Activated T-helper 17 cell treated with anti-CD3 and anti-CD28 coated beads, Interleukin-2, amount 50 U/mL, for 72 hours (primary cell): ENCODE measurements at regions not wholly inside any gene's neighbourhood (a gene's known extent, or its start where the extent isn't known, plus 50 kb on each side); places are given as distances from the start of the nearest gene placed in this dataset.

Experiments used
- ATAC-seq: fragments of 150-1000 bp; cut with Tn5 transposase; replicated peaks from 2 replicates; pipeline ENCODE4 v1.10.0; 2021; ENCODE audit warnings: mild to moderate bottlenecking, moderate library complexity
- H3K27ac Mint-ChIP-seq: one replicate; pipeline ENCODE4 v1.8.0; 2022; ENCODE audit warnings: mixed read lengths
- H3K27me3 Mint-ChIP-seq: one replicate; pipeline ENCODE4 v1.8.0; 2022; ENCODE audit warnings: mixed read lengths
- H3K36me3 Mint-ChIP-seq: one replicate; pipeline ENCODE4 v1.8.0; 2022; ENCODE audit warnings: low read depth, mild to moderate bottlenecking, mixed read lengths
- H3K4me1 Mint-ChIP-seq: one replicate; pipeline ENCODE4 v1.8.0; 2022; ENCODE audit warnings: mixed read lengths
- H3K4me3 Mint-ChIP-seq: one replicate; pipeline ENCODE4 v1.8.0; 2022; ENCODE audit warnings: mild to moderate bottlenecking, mixed read lengths
- H3K9me3 Mint-ChIP-seq: one replicate; pipeline ENCODE4 v1.8.0; 2022; ENCODE audit warnings: mixed read lengths

DNA sequence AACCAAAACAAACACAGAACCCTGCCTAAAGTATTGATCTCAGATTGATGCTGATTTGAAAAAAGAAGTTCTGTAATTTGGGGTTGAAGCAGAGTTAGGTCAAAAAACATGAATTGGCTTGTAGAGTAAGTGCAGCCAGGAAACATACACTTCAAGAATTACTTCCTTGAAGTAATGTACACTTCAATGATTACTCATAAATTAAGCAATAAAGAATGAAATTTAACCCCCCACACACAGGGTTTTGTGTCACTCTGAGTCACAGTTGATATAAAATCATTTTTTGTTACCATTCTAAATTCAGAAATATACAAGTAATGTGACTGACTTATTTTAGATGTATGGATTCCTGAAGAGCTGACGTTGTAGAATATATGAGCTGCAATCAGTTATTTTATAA lies 622.2 kb downstream of the POM121L12 start:
- ATAC-seq: no peak
- no peak overlapping the region for H3K4me3 Mint-ChIP-seq
- H3K9me3 Mint-ChIP-seq: peaks cover 20% of the 10 kb centered on the region
- H3K27ac Mint-ChIP-seq: no peak overlapping the region
- no peaks in the 10 kb centered on the region for H3K27me3 Mint-ChIP-seq
- no peaks in the 10 kb centered on the region for H3K36me3 Mint-ChIP-seq
- no peaks in the 10 kb centered on the region for H3K4me1 Mint-ChIP-seq

DNA sequence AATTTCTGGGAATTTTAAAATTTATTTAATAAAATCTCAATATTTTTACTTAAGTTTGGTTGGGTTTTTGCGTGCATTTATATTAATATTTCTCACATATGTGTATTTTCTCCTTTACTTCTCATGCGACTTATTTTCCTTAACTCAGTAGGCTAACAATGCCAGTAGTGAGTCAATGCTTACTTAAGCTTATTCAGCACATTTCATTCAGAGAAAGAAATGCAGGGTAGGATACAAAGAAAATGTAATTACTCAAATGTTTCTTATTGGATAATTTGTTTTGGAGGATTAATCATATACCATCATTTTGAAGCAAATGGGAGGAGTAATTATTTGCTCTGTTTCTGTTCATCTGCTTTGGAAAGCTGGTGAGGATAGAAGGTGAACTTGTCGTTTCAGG lies 623.5 kb downstream of the POM121L12 start:
- H3K9me3 Mint-ChIP-seq: peaks cover 23% of the 10 kb centered on the region
- no peaks in the 10 kb centered on the region for H3K4me1 Mint-ChIP-seq
- H3K36me3 Mint-ChIP-seq: no peaks in the 10 kb centered on the region
- no peak overlapping the region for H3K27ac Mint-ChIP-seq
- ATAC-seq: no peak
- H3K4me3 Mint-ChIP-seq: no peak overlapping the region
- H3K27me3 Mint-ChIP-seq: no peaks in the 10 kb centered on the region

DNA sequence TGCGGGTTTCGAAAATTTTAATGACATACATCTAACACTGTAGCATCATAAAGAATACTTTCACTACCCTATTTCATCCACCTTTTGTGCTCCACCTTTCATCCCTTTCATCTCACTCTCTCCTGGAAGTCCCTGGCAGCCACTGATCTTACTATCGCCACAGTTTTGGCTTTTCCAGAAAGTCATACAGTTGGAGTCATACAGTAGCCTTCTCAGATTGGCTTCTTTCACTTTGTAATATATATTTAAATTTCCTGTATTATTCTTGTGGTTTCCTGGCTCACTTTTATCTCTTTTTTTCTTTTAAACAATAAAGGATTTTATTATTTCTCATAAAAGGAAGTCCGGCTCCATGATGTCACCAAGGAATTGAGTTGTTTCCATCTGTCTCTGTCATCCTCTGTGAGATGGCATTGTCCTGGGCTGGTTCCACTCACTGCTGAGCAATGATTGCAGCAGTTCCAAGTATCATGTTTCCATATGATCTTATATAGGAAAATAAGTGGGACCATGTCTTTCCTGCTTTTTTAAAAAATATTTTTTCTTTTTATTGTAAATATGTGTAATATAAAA lies 626.3 kb downstream of the POM121L12 start:
- no peaks in the 10 kb centered on the region for H3K4me1 Mint-ChIP-seq
- H3K27me3 Mint-ChIP-seq: no peaks in the 10 kb centered on the region
- no peak for ATAC-seq
- H3K9me3 Mint-ChIP-seq: peaks cover 32% of the 10 kb centered on the region
- no peak overlapping the region for H3K4me3 Mint-ChIP-seq
- H3K36me3 Mint-ChIP-seq: no peaks in the 10 kb centered on the region
- no peak overlapping the region for H3K27ac Mint-ChIP-seq

DNA sequence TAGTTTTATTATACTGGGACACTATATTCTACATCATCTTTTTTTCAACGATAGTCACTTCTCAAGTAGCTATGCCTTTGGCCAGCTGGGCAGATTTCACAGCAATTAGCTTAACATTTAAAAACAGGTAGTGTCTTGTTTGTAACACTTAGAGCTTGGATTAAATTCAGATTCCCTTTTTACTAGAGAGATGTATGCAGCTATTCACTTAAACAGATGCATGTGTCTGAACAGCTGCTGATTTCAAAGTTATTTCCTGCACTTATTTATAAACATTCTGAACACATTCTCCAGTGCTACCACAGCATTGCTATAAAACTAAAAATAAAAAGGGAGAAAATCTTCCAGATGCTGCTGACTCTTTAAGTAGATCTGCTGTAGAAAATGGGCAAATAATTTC lies 637.2 kb downstream of the POM121L12 start:
- Mint-ChIP-seq H3K4me3 (no peak overlapping the region), H3K27ac (no peak overlapping the region), H3K4me1 (no peaks in the 10 kb centered on the region), H3K9me3 (peaks cover 6% of the 10 kb centered on the region), H3K36me3 (no peaks in the 10 kb centered on the region), H3K27me3 (no peaks in the 10 kb centered on the region)
- no peak for ATAC-seq

DNA sequence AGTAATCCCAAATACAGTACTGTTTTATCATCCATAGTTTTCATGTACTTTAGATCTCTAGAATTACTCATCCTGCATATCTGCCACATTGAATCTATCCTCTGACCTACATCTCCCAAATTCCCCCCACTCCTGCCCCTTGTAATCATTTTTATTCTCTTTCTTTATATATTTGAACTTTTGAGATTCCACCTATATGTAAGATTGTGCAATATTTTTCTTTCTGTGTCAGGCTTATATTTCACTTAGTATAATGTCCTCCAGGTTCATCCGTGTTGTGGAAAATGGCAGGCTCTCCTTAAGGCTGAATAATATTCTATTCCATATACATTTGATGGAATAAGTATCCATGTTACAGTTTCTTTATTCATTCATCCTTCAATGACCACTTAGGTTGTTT lies 640.4 kb downstream of the POM121L12 start:
- no peak for ATAC-seq
- no peak overlapping the region for H3K4me3 Mint-ChIP-seq
- H3K9me3 Mint-ChIP-seq: peaks cover 21% of the 10 kb centered on the region
- no peaks in the 10 kb centered on the region for H3K36me3 Mint-ChIP-seq
- no peak overlapping the region for H3K27ac Mint-ChIP-seq
- no peaks in the 10 kb centered on the region for H3K4me1 Mint-ChIP-seq
- no peaks in the 10 kb centered on the region for H3K27me3 Mint-ChIP-seq

DNA sequence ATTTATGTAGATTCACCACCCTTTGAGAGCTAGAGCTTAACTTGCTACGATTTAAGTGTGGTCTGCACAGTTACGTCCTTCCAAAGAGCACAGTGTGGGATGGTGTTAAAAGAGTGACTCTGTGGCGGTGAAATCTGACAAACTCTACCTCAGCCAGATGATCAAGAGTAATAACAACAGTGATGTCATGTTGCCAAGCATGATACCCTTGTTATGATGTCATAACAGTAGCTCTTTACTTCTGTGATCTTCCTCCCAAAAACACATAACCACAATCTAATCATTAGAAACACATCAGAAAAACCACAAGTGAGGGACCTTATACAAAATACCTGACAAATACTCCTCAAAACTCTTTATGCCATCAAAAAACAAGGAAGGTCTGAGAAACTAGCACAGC lies 649.3 kb downstream of the POM121L12 start:
- H3K27me3 Mint-ChIP-seq: no peaks in the 10 kb centered on the region
- H3K9me3 Mint-ChIP-seq: peaks cover 18% of the 10 kb centered on the region
- no peak overlapping the region for H3K4me3 Mint-ChIP-seq
- H3K27ac Mint-ChIP-seq: no peak overlapping the region
- no peak for ATAC-seq
- H3K4me1 Mint-ChIP-seq: no peaks in the 10 kb centered on the region
- H3K36me3 Mint-ChIP-seq: no peaks in the 10 kb centered on the region

DNA sequence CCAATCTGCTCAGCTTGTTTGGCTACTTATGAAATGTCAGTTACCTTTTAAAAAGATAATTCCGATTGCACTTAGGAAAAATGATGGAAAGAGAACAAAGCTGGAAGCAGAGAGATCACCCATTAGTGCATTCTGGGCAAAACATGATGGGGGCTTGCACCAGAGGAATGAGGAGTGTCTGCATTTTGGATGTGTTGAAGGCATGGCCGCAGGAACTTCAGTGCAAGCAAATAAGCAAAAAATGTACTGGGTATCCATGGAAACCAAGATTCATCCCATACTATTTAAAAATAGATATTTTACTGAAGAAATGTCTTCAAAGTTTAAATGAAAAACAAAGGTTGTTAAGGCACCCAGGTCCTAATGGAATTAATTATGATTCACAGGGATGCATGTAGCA lies 655.0 kb downstream of the POM121L12 start:
- no peak overlapping the region for H3K4me3 Mint-ChIP-seq
- no peak for ATAC-seq
- no peaks in the 10 kb centered on the region for H3K36me3 Mint-ChIP-seq
- no peaks in the 10 kb centered on the region for H3K4me1 Mint-ChIP-seq
- H3K9me3 Mint-ChIP-seq: peaks cover 16% of the 10 kb centered on the region
- H3K27ac Mint-ChIP-seq: no peak overlapping the region
- no peaks in the 10 kb centered on the region for H3K27me3 Mint-ChIP-seq

DNA sequence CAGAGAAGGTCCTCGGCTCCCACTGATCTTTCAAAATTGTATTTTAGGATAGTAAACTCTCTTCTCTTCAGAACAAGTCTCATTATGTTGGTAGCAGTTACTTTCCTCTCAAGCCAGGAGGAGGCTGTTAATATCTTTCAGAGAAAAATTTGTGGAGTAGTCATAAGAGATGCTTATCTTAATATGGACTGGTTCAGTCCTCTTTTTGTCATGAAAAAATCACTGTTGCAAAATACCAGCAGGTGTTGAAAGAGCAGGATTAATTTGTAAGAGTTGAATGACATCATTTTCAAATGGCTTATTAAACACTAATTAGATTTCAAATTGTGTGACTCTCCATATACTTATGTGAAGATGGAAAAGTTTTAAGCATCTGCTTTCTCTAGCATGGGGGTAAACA lies 662.5 kb downstream of the POM121L12 start:
- Mint-ChIP-seq H3K4me1 (no peaks in the 10 kb centered on the region), H3K36me3 (no peaks in the 10 kb centered on the region), H3K27ac (no peak overlapping the region), H3K27me3 (no peaks in the 10 kb centered on the region), H3K9me3 (peaks cover 13% of the 10 kb centered on the region), H3K4me3 (no peak overlapping the region)
- ATAC-seq: no peak

DNA sequence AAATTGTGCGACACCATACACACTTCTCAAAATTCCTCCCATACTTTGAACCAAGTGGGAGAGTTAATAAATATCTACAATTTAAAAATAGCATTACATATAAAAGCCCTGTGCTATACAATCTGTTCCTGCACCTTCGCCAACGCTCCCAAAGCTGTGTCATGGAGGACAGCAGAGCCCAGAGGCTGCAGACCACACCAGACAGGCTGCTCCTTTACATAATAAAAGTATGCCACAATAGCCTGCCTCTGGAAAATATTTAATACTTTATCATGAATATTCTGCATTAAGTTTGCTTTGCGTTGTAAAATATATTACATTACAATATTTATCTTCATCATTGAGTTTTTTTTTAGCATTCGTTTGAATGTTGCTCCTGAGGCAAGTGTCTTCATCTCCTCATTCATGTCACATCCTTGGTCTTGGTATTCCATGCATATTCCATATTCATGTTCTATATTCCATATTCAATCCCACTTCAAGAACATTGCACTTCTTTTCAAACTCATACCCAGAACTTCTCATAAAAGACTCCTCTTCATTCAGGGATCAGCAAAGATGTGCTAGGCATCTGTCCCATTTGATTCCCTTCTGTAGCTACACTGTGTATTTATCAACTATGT lies 663.9 kb downstream of the POM121L12 start:
- ATAC-seq: no peak

DNA sequence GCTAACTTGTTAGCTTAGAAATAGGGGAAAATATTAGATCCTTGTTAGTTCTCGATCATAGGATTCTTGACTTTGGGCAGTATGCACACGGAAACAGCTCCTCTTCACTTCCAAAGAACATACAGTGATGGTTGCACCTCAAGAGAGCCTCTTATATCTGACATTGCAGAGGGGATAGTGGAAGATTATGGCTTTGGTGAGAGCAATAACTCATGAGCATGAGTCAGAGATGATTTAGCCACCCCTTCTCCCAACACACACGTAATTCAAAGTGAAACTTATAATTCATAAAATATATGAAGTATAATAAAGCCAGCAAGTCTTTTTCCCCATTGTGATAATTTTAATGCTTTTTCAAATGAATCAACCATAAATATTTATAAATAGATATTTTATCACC lies 683.7 kb downstream of the POM121L12 start:
- H3K9me3 Mint-ChIP-seq: peaks cover 24% of the 10 kb centered on the region
- no peaks in the 10 kb centered on the region for H3K36me3 Mint-ChIP-seq
- no peak for ATAC-seq
- H3K27ac Mint-ChIP-seq: no peak overlapping the region
- no peaks in the 10 kb centered on the region for H3K4me1 Mint-ChIP-seq
- H3K27me3 Mint-ChIP-seq: no peaks in the 10 kb centered on the region
- H3K4me3 Mint-ChIP-seq: no peak overlapping the region

More for the DNA sequence above, 663.9 kb downstream of the POM121L12 start:
- Mint-ChIP-seq H3K36me3 (no peaks in the 10 kb centered on the region), H3K9me3 (peaks cover 9% of the 10 kb centered on the region), H3K4me1 (no peaks in the 10 kb centered on the region), H3K27me3 (no peaks in the 10 kb centered on the region), H3K27ac (no peak overlapping the region), H3K4me3 (no peak overlapping the region)

DNA sequence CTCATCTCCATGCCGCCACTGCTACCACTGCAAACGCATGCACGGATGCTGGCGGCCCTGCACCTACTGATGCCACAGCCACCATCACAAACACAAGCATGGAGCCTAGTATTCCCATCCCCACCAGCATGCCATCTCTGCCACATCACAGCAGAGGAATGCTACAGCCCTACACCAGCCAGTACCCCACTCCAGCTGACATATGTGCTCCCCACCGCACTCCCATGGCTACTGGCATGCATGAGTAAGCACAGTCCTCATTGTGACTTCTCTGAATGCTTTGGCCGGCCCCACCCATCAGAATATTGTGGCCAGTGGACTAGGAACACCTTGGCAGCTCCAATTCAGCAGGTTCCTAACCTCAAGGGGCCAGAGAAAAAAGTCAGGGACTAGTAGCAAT lies 705.5 kb downstream of the POM121L12 start:
- Mint-ChIP-seq H3K9me3 (peaks cover 34% of the 10 kb centered on the region), H3K36me3 (no peaks in the 10 kb centered on the region), H3K4me1 (no peaks in the 10 kb centered on the region), H3K27me3 (no peaks in the 10 kb centered on the region), H3K27ac (no peak overlapping the region), H3K4me3 (no peak overlapping the region)
- ATAC-seq: no peak

DNA sequence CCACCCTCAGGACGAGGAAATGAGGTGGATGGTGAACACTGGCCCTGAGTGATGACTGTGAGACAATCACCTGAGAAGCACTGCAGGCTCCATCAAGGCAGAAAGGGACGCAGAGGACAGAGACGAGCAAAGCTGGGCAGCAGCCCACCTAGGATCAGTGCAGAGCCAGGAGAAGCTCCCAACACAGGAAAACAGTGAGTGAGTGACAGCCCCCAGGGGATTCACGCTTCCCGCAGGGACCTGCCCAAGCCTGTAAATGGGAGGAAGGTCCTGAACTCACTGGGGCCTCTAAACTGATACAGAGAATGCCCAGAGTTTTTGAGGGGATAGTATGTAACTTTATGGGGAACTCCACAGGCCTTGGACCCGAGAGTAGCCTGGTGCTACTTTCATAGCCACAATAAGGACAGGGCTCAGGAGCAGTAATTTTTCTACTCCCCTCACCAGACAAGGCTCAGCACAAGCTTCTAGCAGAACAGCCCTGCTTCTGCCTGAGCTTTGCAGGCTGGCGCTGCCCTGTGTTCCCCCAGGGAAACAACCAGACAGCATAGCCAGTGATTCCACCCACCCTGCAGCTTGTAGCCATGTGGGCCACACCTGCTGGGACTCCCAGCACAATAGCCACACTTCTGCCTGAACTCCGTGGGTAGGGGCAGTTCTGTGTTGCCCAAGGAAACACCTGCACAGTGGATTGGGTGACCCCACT lies 708.4 kb downstream of the POM121L12 start:
- Mint-ChIP-seq H3K4me1 (no peaks in the 10 kb centered on the region), H3K27ac (no peak overlapping the region), H3K4me3 (no peak overlapping the region), H3K9me3 (peaks cover 36% of the 10 kb centered on the region), H3K27me3 (no peaks in the 10 kb centered on the region), H3K36me3 (no peaks in the 10 kb centered on the region)
- no peak for ATAC-seq

DNA sequence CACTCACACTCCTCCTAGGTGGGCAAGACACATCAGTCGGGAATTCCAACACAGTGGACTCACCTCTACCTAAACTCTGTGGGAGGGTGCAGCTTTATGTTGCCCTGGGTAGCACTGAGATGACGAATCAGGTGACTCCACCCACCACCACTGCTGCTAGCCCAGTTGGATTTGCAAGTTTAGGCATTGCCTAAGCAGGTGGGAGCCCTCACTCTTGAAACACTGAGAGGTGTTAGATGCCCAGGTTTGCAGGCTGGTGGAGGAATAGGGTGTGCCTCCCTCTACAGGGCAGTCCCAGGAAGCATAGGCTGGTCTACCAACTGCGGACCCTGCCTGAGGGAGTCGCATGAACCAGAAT lies 708.9 kb downstream of the POM121L12 start:
- Mint-ChIP-seq H3K27me3 (no peaks in the 10 kb centered on the region), H3K4me1 (no peaks in the 10 kb centered on the region), H3K9me3 (peaks cover 35% of the 10 kb centered on the region), H3K27ac (no peak overlapping the region), H3K4me3 (no peak overlapping the region), H3K36me3 (no peaks in the 10 kb centered on the region)
- no peak for ATAC-seq

DNA sequence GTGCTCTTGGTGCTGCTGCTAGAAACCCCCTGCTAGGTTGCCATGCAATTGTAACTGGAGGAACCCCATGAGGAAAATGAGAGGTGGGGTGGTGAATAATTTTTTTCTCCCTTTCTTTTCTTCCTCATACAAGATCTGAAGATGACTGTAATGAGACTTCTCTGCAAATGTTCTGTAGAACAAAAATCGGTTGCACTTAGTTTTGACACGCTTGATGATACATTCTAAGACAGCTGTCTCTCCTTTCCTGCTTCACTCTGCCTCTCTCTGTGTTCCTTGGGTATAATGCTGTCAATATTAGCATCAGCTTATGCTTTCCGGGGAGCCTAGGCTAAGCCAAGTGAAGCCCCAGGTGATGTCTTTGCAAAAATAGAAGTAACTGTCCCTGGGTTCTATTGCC lies 721.5 kb downstream of the POM121L12 start:
- ATAC-seq: no peak
- Mint-ChIP-seq H3K9me3 (peaks cover 14% of the 10 kb centered on the region), H3K27ac (no peak overlapping the region), H3K36me3 (no peaks in the 10 kb centered on the region), H3K4me1 (no peaks in the 10 kb centered on the region), H3K27me3 (no peaks in the 10 kb centered on the region), H3K4me3 (no peak overlapping the region)

DNA sequence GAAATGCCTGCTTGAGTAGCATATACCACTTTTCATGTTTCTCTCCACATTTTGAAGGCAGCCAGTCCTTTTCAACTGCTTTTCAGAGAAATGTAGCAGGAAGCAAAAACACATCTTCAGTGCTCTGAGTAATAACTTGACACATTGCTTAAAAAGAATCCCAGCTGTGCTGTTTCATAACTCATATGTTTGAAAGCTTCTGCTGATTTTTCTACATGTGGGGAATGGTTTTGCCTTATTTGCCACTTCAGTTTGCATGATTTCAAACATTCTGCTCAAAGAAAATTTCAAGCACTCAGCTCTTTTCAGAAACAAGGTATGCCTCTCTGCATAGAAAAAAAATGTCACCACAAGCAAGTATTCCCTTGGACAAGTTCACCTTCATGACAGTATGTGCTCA lies 732.8 kb downstream of the POM121L12 start:
- Mint-ChIP-seq H3K27ac (no peak overlapping the region), H3K9me3 (peaks cover 41% of the 10 kb centered on the region), H3K27me3 (no peaks in the 10 kb centered on the region), H3K36me3 (no peaks in the 10 kb centered on the region), H3K4me3 (no peak overlapping the region), H3K4me1 (no peaks in the 10 kb centered on the region)
- no peak for ATAC-seq
